ENCODE measurements at regions not wholly inside any gene's neighbourhood (a gene's known extent, or its start where the extent isn't known, plus 50 kb on each side); places are given as distances from the start of the nearest gene placed in this dataset.

DNA sequence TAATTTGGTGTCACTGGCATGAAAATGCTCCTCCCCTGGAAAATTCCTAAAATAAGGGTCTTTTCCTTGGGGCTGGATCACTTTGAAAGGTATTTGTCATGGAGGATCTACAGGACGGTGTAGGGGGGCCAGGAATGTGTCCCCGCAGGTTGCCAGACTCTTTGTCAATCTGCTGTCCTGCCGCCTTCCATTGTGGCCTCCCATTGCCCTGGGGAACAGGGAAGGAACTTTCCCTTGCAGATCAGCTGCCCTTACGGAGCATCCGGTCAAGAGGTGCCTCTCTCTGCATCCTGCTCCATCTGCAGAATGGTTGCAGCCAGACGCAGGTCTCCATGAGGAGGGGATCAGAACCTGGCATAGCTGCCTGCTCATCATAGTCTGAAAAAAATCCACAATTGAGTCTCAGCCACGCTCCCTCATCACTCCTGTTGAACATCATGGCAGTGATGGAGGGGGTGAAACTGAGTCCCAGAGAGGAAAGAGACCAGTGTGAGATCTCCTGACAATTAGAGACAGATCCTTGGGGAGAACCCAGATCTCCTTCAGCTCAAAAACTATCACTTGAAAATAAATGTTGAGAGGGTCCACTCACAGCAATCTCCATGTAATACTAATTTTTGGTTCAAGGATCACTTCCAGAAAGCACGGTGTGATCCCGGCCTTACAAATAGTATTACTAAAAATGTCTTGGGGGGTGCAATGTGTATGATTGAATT, 244.8 kb downstream of the MYCN start:
- TF ChIP-seq TEAD4 (IDR thresholded peaks at IDR 0.05; ENCODE audit: borderline replicate concordance, insufficient read depth) = no peak
- no peak for TF ChIP-seq RAD21 (IDR thresholded peaks at IDR 0.05; ENCODE audit: low read length)
